ENCODE measurements at regions not wholly inside any gene's neighbourhood (a gene's known extent, or its start where the extent isn't known, plus 50 kb on each side); places are given as distances from the start of the nearest gene placed in this dataset.

- intact Hi-C loops (cut with micrococcal nuclease; ENCODE audit: unreplicated experiment) = no loop called here
- H3K4me3 ChIP-seq (ENCODE audit: low read depth, low read length, poor library complexity, severe bottlenecking) = no peak overlapping the region
- no peaks in the 10 kb centered on the region for H3K9me3 ChIP-seq (ENCODE audit: low read depth, low read length, poor library complexity, severe bottlenecking)
- no peaks in the 10 kb centered on the region for H3K27me3 ChIP-seq (replicated peaks; ENCODE audit: insufficient read depth, low read depth, low read length, poor library complexity)
- TF ChIP-seq CTCF (conservative IDR thresholded peaks at IDR 0.05; ENCODE audit: low read depth, low read length) (no peak), EZH2 (IDR thresholded peaks at IDR 0.05; ENCODE audit: borderline replicate concordance, low read depth, low read length, poor library complexity, severe bottlenecking) (no peak)
- DNase-seq (ENCODE audit: low spot score) = no peak
- ChIA-PET CTCF (no interaction called here), POLR2A (ENCODE audit: low non-redundant PET) (no interaction called here)
- H3K4me1 ChIP-seq (ENCODE audit: insufficient read depth, low read length, poor library complexity, severe bottlenecking) = no peaks in the 10 kb centered on the region
- no TSS peak for BruUV-seq (replicated peaks)
- H3K36me3 ChIP-seq (ENCODE audit: insufficient read depth, low read length, poor library complexity, severe bottlenecking) = no peaks in the 10 kb centered on the region
- no peak overlapping the region for H3K27ac ChIP-seq (ENCODE audit: low read depth, low read length, poor library complexity, severe bottlenecking)
These were observed 991.3 kb downstream of the FSTL5 start for GRCh38 chr4:161172396-161173026.

GRCh38 chr4:161167539-161167938 is 996.3 kb downstream of the FSTL5 start:
- no peaks in the 10 kb centered on the region for H3K36me3 ChIP-seq (ENCODE audit: insufficient read depth, low read length, poor library complexity, severe bottlenecking)
- BruUV-seq (replicated peaks) = no TSS peak
- no peaks in the 10 kb centered on the region for H3K4me1 ChIP-seq (ENCODE audit: insufficient read depth, low read length, poor library complexity, severe bottlenecking)
- H3K9me3 ChIP-seq (ENCODE audit: low read depth, low read length, poor library complexity, severe bottlenecking) = no peaks in the 10 kb centered on the region
- H3K27me3 ChIP-seq (replicated peaks; ENCODE audit: insufficient read depth, low read depth, low read length, poor library complexity) = no peaks in the 10 kb centered on the region
- H3K4me3 ChIP-seq (ENCODE audit: low read depth, low read length, poor library complexity, severe bottlenecking) = no peak overlapping the region
- TF ChIP-seq EZH2 (IDR thresholded peaks at IDR 0.05; ENCODE audit: borderline replicate concordance, low read depth, low read length, poor library complexity, severe bottlenecking) (no peak), CTCF (conservative IDR thresholded peaks at IDR 0.05; ENCODE audit: low read depth, low read length) (no peak)
- DNase-seq (ENCODE audit: low spot score) = no peak
- POLR2A ChIA-PET (ENCODE audit: low non-redundant PET) = no interaction called here
- CTCF ChIA-PET = no interaction called here
- H3K27ac ChIP-seq (ENCODE audit: low read depth, low read length, poor library complexity, severe bottlenecking) = no peak overlapping the region
- intact Hi-C loops (cut with micrococcal nuclease; ENCODE audit: unreplicated experiment) = no loop called here

- intact Hi-C loops (cut with micrococcal nuclease; ENCODE audit: unreplicated experiment) = no loop called here
- Histone ChIP-seq H3K4me3 (ENCODE audit: low read depth, low read length, poor library complexity, severe bottlenecking) (no peak overlapping the region), H3K27me3 (replicated peaks; ENCODE audit: insufficient read depth, low read depth, low read length, poor library complexity) (no peaks in the 10 kb centered on the region), H3K27ac (ENCODE audit: low read depth, low read length, poor library complexity, severe bottlenecking) (no peak overlapping the region), H3K4me1 (ENCODE audit: insufficient read depth, low read length, poor library complexity, severe bottlenecking) (no peaks in the 10 kb centered on the region), H3K36me3 (ENCODE audit: insufficient read depth, low read length, poor library complexity, severe bottlenecking) (no peaks in the 10 kb centered on the region), H3K9me3 (ENCODE audit: low read depth, low read length, poor library complexity, severe bottlenecking) (no peaks in the 10 kb centered on the region)
- ChIA-PET POLR2A (ENCODE audit: low non-redundant PET) (no interaction called here), CTCF (no interaction called here)
- no peak for TF ChIP-seq CTCF (conservative IDR thresholded peaks at IDR 0.05; ENCODE audit: low read depth, low read length)
- TF ChIP-seq EZH2 (IDR thresholded peaks at IDR 0.05; ENCODE audit: borderline replicate concordance, low read depth, low read length, poor library complexity, severe bottlenecking) = no peak
- no TSS peak for BruUV-seq (replicated peaks)
- no peak for DNase-seq (ENCODE audit: low spot score)
These were observed 1003.1 kb downstream of the FSTL5 start for GRCh38 chr4:161160718-161161117.
